ENCODE measurements at regions not wholly inside any gene's neighbourhood (a gene's known extent, or its start where the extent isn't known, plus 50 kb on each side); places are given as distances from the start of the nearest gene placed in this dataset.

DNA sequence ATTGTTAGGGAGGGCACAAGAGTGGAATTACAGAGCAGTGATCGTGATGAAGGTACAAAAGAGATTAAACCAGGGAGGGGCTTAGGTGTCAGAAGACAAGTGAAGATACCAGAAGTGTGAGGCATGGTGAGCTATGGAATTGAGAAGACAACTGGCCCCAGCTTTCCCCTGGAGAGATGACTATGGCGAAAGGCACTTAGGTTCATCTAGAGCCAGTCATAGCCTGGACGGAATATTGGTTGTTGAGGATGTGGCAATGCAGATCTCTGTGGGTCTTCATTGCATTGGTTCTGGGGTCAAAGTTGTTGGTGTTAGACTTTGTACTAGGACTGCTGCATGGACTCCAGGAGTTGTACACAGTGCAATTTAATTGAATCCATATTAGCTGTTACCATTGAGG, 115.7 kb downstream of the FASLG start:
- TF ChIP-seq GABPA (IDR thresholded peaks at IDR 0.05; ENCODE audit: borderline replicate concordance, insufficient read depth, low read length), result no peak
- TF ChIP-seq, protein P1, sequence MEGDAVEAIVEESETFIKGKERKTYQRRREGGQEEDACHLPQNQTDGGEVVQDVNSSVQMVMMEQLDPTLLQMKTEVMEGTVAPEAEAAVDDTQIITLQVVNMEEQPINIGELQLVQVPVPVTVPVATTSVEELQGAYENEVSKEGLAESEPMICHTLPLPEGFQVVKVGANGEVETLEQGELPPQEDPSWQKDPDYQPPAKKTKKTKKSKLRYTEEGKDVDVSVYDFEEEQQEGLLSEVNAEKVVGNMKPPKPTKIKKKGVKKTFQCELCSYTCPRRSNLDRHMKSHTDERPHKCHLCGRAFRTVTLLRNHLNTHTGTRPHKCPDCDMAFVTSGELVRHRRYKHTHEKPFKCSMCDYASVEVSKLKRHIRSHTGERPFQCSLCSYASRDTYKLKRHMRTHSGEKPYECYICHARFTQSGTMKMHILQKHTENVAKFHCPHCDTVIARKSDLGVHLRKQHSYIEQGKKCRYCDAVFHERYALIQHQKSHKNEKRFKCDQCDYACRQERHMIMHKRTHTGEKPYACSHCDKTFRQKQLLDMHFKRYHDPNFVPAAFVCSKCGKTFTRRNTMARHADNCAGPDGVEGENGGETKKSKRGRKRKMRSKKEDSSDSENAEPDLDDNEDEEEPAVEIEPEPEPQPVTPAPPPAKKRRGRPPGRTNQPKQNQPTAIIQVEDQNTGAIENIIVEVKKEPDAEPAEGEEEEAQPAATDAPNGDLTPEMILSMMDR (IDR thresholded peaks at IDR 0.05; ENCODE audit: control extremely low read depth in 1 of 3, insufficient read depth in 1 of 3, low read depth in 1 of 3, low read length in 3 of 3), result no peak
- TF ChIP-seq JUND (IDR thresholded peaks at IDR 0.05; ENCODE audit: low read length), result no peak
- TF ChIP-seq CEBPB (IDR thresholded peaks at IDR 0.05; ENCODE audit: low read depth, low read length), result no peak
- no peak for TF ChIP-seq SP1 (IDR thresholded peaks at IDR 0.05; ENCODE audit: low read depth, low read length)
- no peak for TF ChIP-seq SIRT6 (IDR thresholded peaks at IDR 0.05; ENCODE audit: low read length)
- TF ChIP-seq TAF1 (IDR thresholded peaks at IDR 0.05; ENCODE audit: low read depth, low read length), result no peak
- no peak for TF ChIP-seq BRCA1 (IDR thresholded peaks at IDR 0.05; ENCODE audit: low read depth, low read length)
- no peak for TF ChIP-seq POLR2A (IDR thresholded peaks at IDR 0.05; ENCODE audit: control extremely low read depth in 1 of 2, low read depth in 2 of 2, low read length in 2 of 2)
- TF ChIP-seq CBX8 (IDR thresholded peaks at IDR 0.05; ENCODE audit: borderline replicate concordance, low read depth, low read length), result no peak

Measured in H1 (cell line).